Lower lobe of right lung (tissue), 2 donors: ENCODE measurements at regions not wholly inside any gene's neighbourhood (a gene's known extent, or its start where the extent isn't known, plus 50 kb on each side); places are given as distances from the start of the nearest gene placed in this dataset.

Experiments
- ATAC-seq, 2 donors: fragments of 200-7000 bp; cut with Tn5 transposase; one replicate each; pipeline ENCODE4 v1.9.1; 2020 to 2022; ENCODE audit warnings: mild to moderate bottlenecking in 2 of 2, moderate library complexity in 2 of 2
- DNase-seq: peaks from one replicate; pipeline ENCODE4 v3.0.0-alpha.2; 2020
- H3K27ac ChIP-seq: fragments of 200-600 bp; one replicate; pipeline ENCODE4 v1.8.0; 2022
- H3K27me3 ChIP-seq: fragments of 200-600 bp; one replicate; pipeline ENCODE4 v1.8.0; 2022; ENCODE audit warnings: low read depth
- H3K36me3 ChIP-seq: fragments of 200-600 bp; one replicate; pipeline ENCODE4 v1.8.0; 2022; ENCODE audit warnings: mild to moderate bottlenecking
- H3K4me1 ChIP-seq: fragments of 200-600 bp; one replicate; pipeline ENCODE4 v1.8.0; 2022
- H3K4me3 ChIP-seq: fragments of 200-600 bp; one replicate; pipeline ENCODE4 v1.8.0; 2022; ENCODE audit warnings: mild to moderate bottlenecking
- H3K9me3 ChIP-seq: fragments of 200-600 bp; one replicate; pipeline ENCODE4 v1.8.0; 2022
- intact Hi-C: fragments of 100-400 bp; cut with DNase I; formaldehyde crosslinking; loops from one replicate; pipeline ENCODE4 v1.11.0; 2022
- TF ChIP-seq, protein P1 (sequence below): fragments of 200-600 bp; IDR thresholded peaks from one replicate; pipeline ENCODE4 v1.8.0; 2022; ENCODE audit warnings: antibody characterized with exemption, mild to moderate bottlenecking
- donor health status: DM: no; HTN: yes; CAD: no; lungs with severe emphysema.

DNA sequence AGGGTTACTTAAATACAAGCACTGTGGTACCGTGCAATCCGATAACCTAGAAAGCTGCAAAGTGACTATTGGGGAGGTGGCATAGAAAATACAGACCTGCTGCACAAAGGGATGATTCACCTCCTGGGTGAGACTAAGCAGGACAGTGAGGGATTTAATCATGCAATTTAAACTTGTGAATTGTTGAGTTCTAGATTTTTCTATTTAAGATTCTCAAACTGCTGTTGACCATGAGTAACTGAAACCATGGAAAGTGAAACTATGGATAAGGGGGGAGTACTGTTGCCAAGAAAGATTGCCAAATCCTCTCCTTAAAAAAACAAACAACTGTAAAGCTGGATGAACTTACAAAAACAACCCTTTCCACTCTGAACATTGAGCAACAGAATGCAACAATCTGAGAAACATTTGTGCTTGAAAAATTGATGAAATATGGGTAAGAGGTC, 61.5 kb upstream of the NUDT12 start:
- ATAC-seq (no peak), DNase-seq (no peak)
- H3K36me3 ChIP-seq: no peaks in the 10 kb centered on the region
- no peaks in the 10 kb centered on the region for H3K9me3 ChIP-seq
- TF ChIP-seq, protein P1, sequence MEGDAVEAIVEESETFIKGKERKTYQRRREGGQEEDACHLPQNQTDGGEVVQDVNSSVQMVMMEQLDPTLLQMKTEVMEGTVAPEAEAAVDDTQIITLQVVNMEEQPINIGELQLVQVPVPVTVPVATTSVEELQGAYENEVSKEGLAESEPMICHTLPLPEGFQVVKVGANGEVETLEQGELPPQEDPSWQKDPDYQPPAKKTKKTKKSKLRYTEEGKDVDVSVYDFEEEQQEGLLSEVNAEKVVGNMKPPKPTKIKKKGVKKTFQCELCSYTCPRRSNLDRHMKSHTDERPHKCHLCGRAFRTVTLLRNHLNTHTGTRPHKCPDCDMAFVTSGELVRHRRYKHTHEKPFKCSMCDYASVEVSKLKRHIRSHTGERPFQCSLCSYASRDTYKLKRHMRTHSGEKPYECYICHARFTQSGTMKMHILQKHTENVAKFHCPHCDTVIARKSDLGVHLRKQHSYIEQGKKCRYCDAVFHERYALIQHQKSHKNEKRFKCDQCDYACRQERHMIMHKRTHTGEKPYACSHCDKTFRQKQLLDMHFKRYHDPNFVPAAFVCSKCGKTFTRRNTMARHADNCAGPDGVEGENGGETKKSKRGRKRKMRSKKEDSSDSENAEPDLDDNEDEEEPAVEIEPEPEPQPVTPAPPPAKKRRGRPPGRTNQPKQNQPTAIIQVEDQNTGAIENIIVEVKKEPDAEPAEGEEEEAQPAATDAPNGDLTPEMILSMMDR: no peak
- H3K4me3 ChIP-seq: no peak overlapping the region
- no peak overlapping the region for H3K27ac ChIP-seq
- no peaks in the 10 kb centered on the region for H3K4me1 ChIP-seq
- intact Hi-C loops: no loop called here
- no peaks in the 10 kb centered on the region for H3K27me3 ChIP-seq

DNA sequence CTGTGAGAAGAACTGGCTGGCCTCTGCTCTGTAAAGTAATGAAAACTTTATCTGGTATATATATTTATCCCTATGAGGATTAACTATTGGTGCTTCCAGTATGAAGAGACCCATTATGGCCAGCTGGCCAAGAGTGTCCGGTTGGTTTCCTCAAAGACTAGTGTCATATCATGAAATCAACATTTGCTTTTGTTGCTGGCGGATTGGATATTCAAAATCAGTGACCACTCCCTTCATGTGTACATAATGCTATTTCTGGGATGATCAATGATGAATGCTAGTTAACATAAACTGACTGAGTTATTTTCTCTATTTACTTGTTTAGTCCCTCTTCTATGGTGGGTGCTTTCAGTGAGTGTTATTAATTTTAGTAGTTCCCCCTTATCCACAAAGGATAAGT, 60.8 kb upstream of the NUDT12 start:
- no peaks in the 10 kb centered on the region for H3K36me3 ChIP-seq
- H3K9me3 ChIP-seq: no peaks in the 10 kb centered on the region
- no peak overlapping the region for H3K4me3 ChIP-seq
- no peak for ATAC-seq
- H3K27ac ChIP-seq: no peak overlapping the region
- H3K4me1 ChIP-seq: no peaks in the 10 kb centered on the region
- no peaks in the 10 kb centered on the region for H3K27me3 ChIP-seq
- intact Hi-C loops: no loop called here
- TF ChIP-seq, protein P1: no peak
- no peak for DNase-seq

DNA sequence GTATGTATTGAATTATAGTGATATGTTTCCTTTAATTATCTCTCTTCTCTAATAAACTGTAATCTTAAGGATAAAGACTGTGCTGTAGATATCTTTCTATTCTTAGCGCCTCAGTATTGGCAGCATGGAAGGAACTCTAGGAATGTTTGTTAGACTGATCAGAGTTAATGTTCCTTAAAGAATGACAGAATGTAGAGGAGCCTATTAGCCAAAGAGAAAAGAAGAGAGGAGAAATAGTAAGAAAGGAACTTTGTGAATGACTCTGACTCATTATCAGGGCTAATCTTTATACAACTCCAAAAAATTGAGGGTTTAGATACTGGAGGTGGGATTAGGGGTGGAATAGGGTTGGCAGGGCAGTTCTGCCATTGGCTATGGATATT, 59.0 kb upstream of the NUDT12 start:
- intact Hi-C loops: no loop called here
- no peaks in the 10 kb centered on the region for H3K36me3 ChIP-seq
- ATAC-seq: no peak
- no peaks in the 10 kb centered on the region for H3K9me3 ChIP-seq
- no peaks in the 10 kb centered on the region for H3K4me1 ChIP-seq
- H3K27ac ChIP-seq: no peak overlapping the region
- H3K4me3 ChIP-seq: no peak overlapping the region
- no peaks in the 10 kb centered on the region for H3K27me3 ChIP-seq
- TF ChIP-seq, protein P1: no peak
- no peak for DNase-seq

DNA sequence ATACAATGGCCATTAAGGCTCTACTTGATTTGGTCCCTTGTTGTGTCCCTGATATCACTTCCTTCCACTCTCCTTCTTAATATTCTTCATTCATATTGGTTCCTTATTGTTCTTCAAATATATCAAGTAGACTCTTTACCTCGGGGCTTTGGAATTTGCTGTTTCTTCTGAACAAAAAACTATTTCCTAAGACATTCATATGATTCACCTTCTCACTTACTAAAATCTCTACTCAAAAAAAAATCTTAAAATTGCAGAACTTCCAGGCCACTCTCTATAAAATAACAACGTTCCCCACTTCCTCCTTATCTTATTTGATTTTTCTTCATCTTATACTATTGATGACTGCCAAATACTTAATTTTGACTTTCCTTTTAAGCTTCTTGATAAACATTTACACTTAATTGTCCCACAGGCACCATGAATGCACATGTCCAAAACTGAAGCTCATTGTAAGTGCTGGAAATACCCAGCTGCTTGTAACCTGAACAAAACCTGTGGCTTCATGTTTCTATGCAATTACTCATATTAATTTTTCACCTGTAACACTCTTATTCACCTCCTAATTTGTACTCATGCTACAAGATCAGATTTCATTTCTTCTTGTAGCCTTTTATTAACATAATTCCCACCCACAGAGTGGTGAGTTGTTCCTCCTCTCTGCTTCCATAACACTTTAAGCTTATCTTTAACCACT, 58.4 kb upstream of the NUDT12 start:
- Histone ChIP-seq H3K9me3 (no peaks in the 10 kb centered on the region), H3K4me1 (no peaks in the 10 kb centered on the region), H3K36me3 (no peaks in the 10 kb centered on the region), H3K4me3 (no peak overlapping the region), H3K27ac (no peak overlapping the region), H3K27me3 (no peaks in the 10 kb centered on the region)
- TF ChIP-seq, protein P1: no peak
- no peak for ATAC-seq
- no peak for DNase-seq
- intact Hi-C loops: no loop called here

DNA sequence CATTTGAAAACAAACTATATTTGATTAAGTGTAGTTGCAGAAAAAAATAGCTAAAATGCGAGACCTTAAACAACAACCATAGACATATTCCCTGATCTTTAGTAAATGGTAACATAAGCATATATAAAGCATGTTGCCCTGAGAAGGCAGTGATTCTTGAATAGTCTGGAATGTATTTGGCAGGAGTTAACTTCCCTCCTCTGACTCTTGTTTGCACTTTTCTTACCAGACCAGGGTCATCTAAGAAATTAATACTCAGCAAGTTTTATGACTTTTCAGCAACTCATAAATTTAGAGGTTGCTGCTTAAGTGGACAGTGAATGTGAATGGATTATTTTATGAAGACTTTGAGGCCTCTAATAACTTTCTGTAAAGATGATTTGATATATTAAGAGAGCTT, 55.3 kb upstream of the NUDT12 start:
- TF ChIP-seq, protein P1: no peak
- Histone ChIP-seq H3K4me1 (no peaks in the 10 kb centered on the region), H3K4me3 (no peak overlapping the region), H3K27ac (no peak overlapping the region), H3K27me3 (no peaks in the 10 kb centered on the region), H3K36me3 (no peaks in the 10 kb centered on the region), H3K9me3 (no peaks in the 10 kb centered on the region)
- DNase-seq: no peak
- ATAC-seq: no peak
- intact Hi-C loops: no loop called here

DNA sequence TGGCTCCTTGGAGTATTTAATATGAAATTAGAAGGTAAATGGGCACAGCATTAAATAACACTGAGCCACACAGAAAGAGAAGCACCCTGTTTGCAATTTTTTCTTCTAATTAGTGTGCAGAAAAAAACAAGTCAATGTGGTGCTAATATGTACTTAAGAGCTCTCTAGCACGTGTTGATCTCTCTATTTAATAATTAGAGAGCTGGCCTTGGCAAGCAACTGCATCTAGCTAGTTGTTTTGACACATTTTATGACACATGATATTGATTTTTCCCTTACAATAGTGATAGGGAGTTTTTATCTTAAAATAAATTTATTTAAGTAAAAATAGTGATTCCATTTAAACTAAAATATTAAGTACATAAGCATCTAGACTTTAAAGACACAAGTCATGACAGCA, 54.5 kb upstream of the NUDT12 start:
- no peaks in the 10 kb centered on the region for H3K36me3 ChIP-seq
- no peak overlapping the region for H3K27ac ChIP-seq
- DNase-seq (no peak), ATAC-seq (no peak)
- no peak overlapping the region for H3K4me3 ChIP-seq
- no peaks in the 10 kb centered on the region for H3K9me3 ChIP-seq
- H3K4me1 ChIP-seq: no peaks in the 10 kb centered on the region
- TF ChIP-seq, protein P1: no peak
- intact Hi-C loops: no loop called here
- H3K27me3 ChIP-seq: no peaks in the 10 kb centered on the region
